GM23248 (cell line): ENCODE measurements at regions not wholly inside any gene's neighbourhood (a gene's known extent, or its start where the extent isn't known, plus 50 kb on each side); places are given as distances from the start of the nearest gene placed in this dataset.

Experiments
- EZH2 ChIP-seq: fragments of 200-600 bp; sonication (generic); IDR thresholded peaks from 2 replicates; pipeline ENCODE4 v1.6.1; 2018; ENCODE audit warnings: antibody characterized with exemption, mild to moderate bottlenecking; ENCODE audit not compliant: insufficient read depth, poor library complexity, severe bottlenecking
- EZH2phosphoT487 ChIP-seq: fragments of 200-600 bp; sonication (generic); IDR thresholded peaks from 2 replicates; pipeline ENCODE4 v1.6.1; 2018; ENCODE audit warnings: antibody characterized with exemption, moderate library complexity, mild to moderate bottlenecking, low read depth; ENCODE audit not compliant: insufficient read depth

GRCh38 chr6:10149603-10150002 lies 265.3 kb downstream of the TFAP2A start:
- TF ChIP-seq EZH2phosphoT487 (no peak), EZH2 (no peak)
